ENCODE measurements at regions not wholly inside any gene's neighbourhood (a gene's known extent, or its start where the extent isn't known, plus 50 kb on each side); places are given as distances from the start of the nearest gene placed in this dataset.

GRCh38 chr22:48860557-48860956 lies 967.1 kb downstream of the BRD1 start:
- TF ChIP-seq CTCF (IDR thresholded peaks at IDR 0.05) (no peak), POLR2AphosphoS5 (IDR thresholded peaks at IDR 0.05) (no peak), EP300 (IDR thresholded peaks at IDR 0.05) (no peak), POLR2A (IDR thresholded peaks at IDR 0.05) (no peak)
- Histone ChIP-seq H3K4me1 (no peaks in the 10 kb centered on the region), H3K4me3 (no peak overlapping the region), H3K27me3 (peaks cover 0 to 19% (median 0%) of the 10 kb centered on the region in 3 donors), H3K36me3 (no peaks in the 10 kb centered on the region), H3K9me3 (no peaks in the 10 kb centered on the region), H3K27ac (no peak overlapping the region)
- intact Hi-C loops (cut with DNase I; ENCODE audit: low total_unique reads): loop anchor here (10.0 kb wide), 1 partner anchor 56 kb away; no protein-coding TSS in a partner anchor
- 78 to 91% (median 82%) methylated on average over 7 of the region's 7 CpGs for WGBS, 5 donors
- DNase-seq: no peak

- no peak for DNase-seq
- no peak overlapping the region for H3K27ac ChIP-seq
- H3K9me3 ChIP-seq: no peaks in the 10 kb centered on the region
- H3K27me3 ChIP-seq: peaks cover 0 to 9% (median 0%) of the 10 kb centered on the region in 3 donors
- 60 to 94% (median 91%) methylated on average over 2 of the region's 2 CpGs for WGBS, 5 donors
- intact Hi-C loops (cut with DNase I; ENCODE audit: low total_unique reads): no loop called here
- no peaks in the 10 kb centered on the region for H3K4me1 ChIP-seq
- H3K4me3 ChIP-seq: no peak overlapping the region
- H3K36me3 ChIP-seq: no peaks in the 10 kb centered on the region
- TF ChIP-seq POLR2AphosphoS5 (IDR thresholded peaks at IDR 0.05) (no peak), CTCF (IDR thresholded peaks at IDR 0.05) (no peak), EP300 (IDR thresholded peaks at IDR 0.05) (no peak), POLR2A (IDR thresholded peaks at IDR 0.05) (no peak)
These were observed 968.8 kb downstream of the BRD1 start for GRCh38 chr22:48858856-48859255.

- Histone ChIP-seq H3K27me3 (peaks cover 0 to 5% (median 0%) of the 10 kb centered on the region in 3 donors), H3K4me3 (no peak overlapping the region), H3K27ac (no peak overlapping the region), H3K9me3 (no peaks in the 10 kb centered on the region), H3K36me3 (no peaks in the 10 kb centered on the region), H3K4me1 (no peaks in the 10 kb centered on the region)
- DNase-seq: no peak
- intact Hi-C loops (cut with DNase I; ENCODE audit: low total_unique reads): no loop called here
- WGBS, 5 donors: 65 to 82% (median 73%) methylated on average over 9 of the region's 9 CpGs
- TF ChIP-seq POLR2AphosphoS5 (IDR thresholded peaks at IDR 0.05) (no peak), EP300 (IDR thresholded peaks at IDR 0.05) (no peak), POLR2A (IDR thresholded peaks at IDR 0.05) (no peak), CTCF (IDR thresholded peaks at IDR 0.05) (no peak)
These were observed 969.6 kb downstream of the BRD1 start for GRCh38 chr22:48858121-48858520.

GRCh38 chr22:48857202-48857805 lies 970.4 kb downstream of the BRD1 start:
- TF ChIP-seq POLR2A (IDR thresholded peaks at IDR 0.05) (no peak), CTCF (IDR thresholded peaks at IDR 0.05) (no peak), EP300 (IDR thresholded peaks at IDR 0.05) (no peak), POLR2AphosphoS5 (IDR thresholded peaks at IDR 0.05) (no peak)
- no peak overlapping the region for H3K27ac ChIP-seq
- H3K27me3 ChIP-seq: peaks cover 0 to 5% (median 0%) of the 10 kb centered on the region in 3 donors
- DNase-seq: no peak
- no peaks in the 10 kb centered on the region for H3K36me3 ChIP-seq
- WGBS, 5 donors: 77 to 88% (median 87%) methylated on average over 13 of the region's 13 CpGs
- intact Hi-C loops (cut with DNase I; ENCODE audit: low total_unique reads): no loop called here
- H3K4me3 ChIP-seq: no peak overlapping the region
- H3K4me1 ChIP-seq: no peaks in the 10 kb centered on the region
- H3K9me3 ChIP-seq: no peaks in the 10 kb centered on the region
